PFSK-1 (cell line): ENCODE measurements at regions not wholly inside any gene's neighbourhood (a gene's known extent, or its start where the extent isn't known, plus 50 kb on each side); places are given as distances from the start of the nearest gene placed in this dataset.

ENCODE experiments used
- FOXP2 ChIP-seq: optimal IDR thresholded peaks from 2 replicates; pipeline ENCODE3; 2011; ENCODE audit warnings: borderline replicate concordance, control low read depth, inconsistent platforms; ENCODE audit not compliant: insufficient read depth; ENCODE audit errors: extremely low read length, extremely low read depth
- POLR2AphosphoS5 ChIP-seq: IDR thresholded peaks from 2 replicates; pipeline ENCODE4 v1.6.1; 2012; ENCODE audit warnings: low read depth, mild to moderate bottlenecking, control low read depth, low read length, moderate library complexity
- REST ChIP-seq, 2 experiments: IDR thresholded peaks; 2 replicates each; pipeline versions ENCODE4 v1.6.1 to v1.8.0; 2011 to 2012; ENCODE audit warnings: low read depth in 2 of 2, low read length in 2 of 2, control low read depth in 1 of 2, inconsistent platforms in 1 of 2, mild to moderate bottlenecking in 1 of 2, moderate library complexity in 1 of 2; ENCODE audit not compliant: insufficient read depth in 1 of 2
- SIN3A ChIP-seq: IDR thresholded peaks from 2 replicates; pipeline ENCODE4 v1.6.1; 2012; ENCODE audit warnings: mild to moderate bottlenecking, low read length, moderate library complexity, borderline replicate concordance; ENCODE audit not compliant: insufficient read depth
- TAF1 ChIP-seq: IDR thresholded peaks from 2 replicates; pipeline ENCODE4 v1.6.1; 2012; ENCODE audit warnings: low read length, control low read depth, borderline replicate concordance; ENCODE audit not compliant: insufficient read depth

- TF ChIP-seq FOXP2: no peak
- no peak for TF ChIP-seq TAF1
- TF ChIP-seq SIN3A: no peak
- no peak for TF ChIP-seq POLR2AphosphoS5
- TF ChIP-seq REST (IDR thresholded peaks at IDR 0.05; ENCODE audit: insufficient read depth in 1 of 2, low read depth in 2 of 2, low read length in 2 of 2): no peak
Measured at GRCh38 chr6:23457321-23457720, 668.7 kb upstream of the NRSN1 start.

- TF ChIP-seq FOXP2 (no peak), TAF1 (no peak), REST (IDR thresholded peaks at IDR 0.05; ENCODE audit: insufficient read depth in 1 of 2, low read depth in 2 of 2, low read length in 2 of 2) (no peak), SIN3A (no peak), POLR2AphosphoS5 (no peak)
Measured at GRCh38 chr6:23465912-23466311, 660.1 kb upstream of the NRSN1 start.

- TF ChIP-seq TAF1: no peak
Measured at GRCh38 chr6:23477586-23477985, 648.4 kb upstream of the NRSN1 start.

- TF ChIP-seq FOXP2: no peak
- TF ChIP-seq SIN3A: no peak
- TF ChIP-seq TAF1: no peak
- no peak for TF ChIP-seq REST (IDR thresholded peaks at IDR 0.05; ENCODE audit: insufficient read depth in 1 of 2, low read depth in 2 of 2, low read length in 2 of 2)
- no peak for TF ChIP-seq POLR2AphosphoS5
Measured at GRCh38 chr6:23478312-23478711, 647.7 kb upstream of the NRSN1 start.

GRCh38 chr6:23483896-23484295 is 642.1 kb upstream of the NRSN1 start:
- no peak for TF ChIP-seq REST (IDR thresholded peaks at IDR 0.05; ENCODE audit: insufficient read depth in 1 of 2, low read depth in 2 of 2, low read length in 2 of 2)
- TF ChIP-seq TAF1: no peak
